ENCODE measurements at regions not wholly inside any gene's neighbourhood (a gene's known extent, or its start where the extent isn't known, plus 50 kb on each side); places are given as distances from the start of the nearest gene placed in this dataset.

DNA sequence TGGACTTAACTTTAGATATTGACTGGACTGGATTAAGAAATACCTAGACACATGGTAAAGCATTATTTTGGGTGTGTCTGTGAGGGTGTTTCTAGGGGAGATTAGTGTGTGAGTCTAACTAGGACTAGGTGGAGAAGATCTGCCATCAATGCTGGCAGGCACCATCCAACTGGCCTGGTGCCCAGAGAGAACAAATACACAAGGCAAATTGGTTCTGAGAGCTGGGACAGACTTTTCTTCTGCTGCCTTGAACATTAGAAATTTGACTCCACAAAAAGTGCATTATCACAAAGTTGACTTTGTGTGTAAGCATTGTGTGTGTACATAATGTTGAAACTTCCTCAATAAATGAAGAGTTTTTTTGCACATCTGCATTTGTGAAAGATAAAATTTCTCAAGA lies 522.1 kb downstream of the SUCLA2 start:
- H3K9ac ChIP-seq (ENCODE audit: low read depth, low read length): no peak overlapping the region
- H3K27ac ChIP-seq (ENCODE audit: low read depth, low read length): no peak overlapping the region
- no peaks in the 10 kb centered on the region for H3K27me3 ChIP-seq (ENCODE audit: control insufficient read depth, insufficient read depth, low read length)
- H3K4me1 ChIP-seq (ENCODE audit: control insufficient read depth, insufficient read depth, low read length): no peaks in the 10 kb centered on the region; the same call in 1 of the 2 replicates
- no peaks in the 10 kb centered on the region for H3K36me3 ChIP-seq (ENCODE audit: control insufficient read depth, insufficient read depth, low read length)
- H3K4me3 ChIP-seq (ENCODE audit: low read depth, low read length): no peak overlapping the region
- no peaks in the 10 kb centered on the region for H3K9me3 ChIP-seq (ENCODE audit: control insufficient read depth, insufficient read depth, low read length)

DNA sequence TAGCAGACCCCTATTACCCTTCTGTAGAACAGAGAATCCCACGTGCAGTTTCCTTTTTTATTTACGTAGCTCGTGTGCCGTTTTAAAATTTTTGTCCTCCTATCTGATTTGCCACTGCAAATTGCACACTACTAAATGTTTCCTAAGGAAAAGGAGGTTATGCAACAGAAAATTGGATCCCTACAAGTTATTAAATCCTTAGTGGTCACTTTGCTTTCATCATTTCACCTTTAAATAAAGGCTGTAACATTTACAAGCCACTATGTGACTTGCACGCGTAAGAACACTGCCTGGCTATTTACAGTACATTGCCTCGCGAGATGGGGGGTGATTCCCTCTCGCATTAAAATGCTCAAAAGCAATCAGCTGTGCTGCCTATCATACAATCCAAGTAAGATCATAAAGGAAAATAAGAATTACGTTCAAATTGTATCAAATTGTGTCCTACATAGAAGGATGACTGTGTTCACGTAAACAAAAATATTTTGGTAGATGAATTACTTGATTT lies 525.6 kb downstream of the SUCLA2 start:
- peaks cover 15% of the 10 kb centered on the region for H3K27me3 ChIP-seq (ENCODE audit: control insufficient read depth, insufficient read depth, low read length)
- H3K27ac ChIP-seq (ENCODE audit: low read depth, low read length): no peak overlapping the region
- H3K36me3 ChIP-seq (ENCODE audit: control insufficient read depth, insufficient read depth, low read length): no peaks in the 10 kb centered on the region
- H3K4me1 ChIP-seq (ENCODE audit: control insufficient read depth, insufficient read depth, low read length): peaks cover 11% of the 10 kb centered on the region
- no peaks in the 10 kb centered on the region for H3K9me3 ChIP-seq (ENCODE audit: control insufficient read depth, insufficient read depth, low read length)
- H3K9ac ChIP-seq (ENCODE audit: low read depth, low read length): no peak overlapping the region
- no peak overlapping the region for H3K4me3 ChIP-seq (ENCODE audit: low read depth, low read length)

DNA sequence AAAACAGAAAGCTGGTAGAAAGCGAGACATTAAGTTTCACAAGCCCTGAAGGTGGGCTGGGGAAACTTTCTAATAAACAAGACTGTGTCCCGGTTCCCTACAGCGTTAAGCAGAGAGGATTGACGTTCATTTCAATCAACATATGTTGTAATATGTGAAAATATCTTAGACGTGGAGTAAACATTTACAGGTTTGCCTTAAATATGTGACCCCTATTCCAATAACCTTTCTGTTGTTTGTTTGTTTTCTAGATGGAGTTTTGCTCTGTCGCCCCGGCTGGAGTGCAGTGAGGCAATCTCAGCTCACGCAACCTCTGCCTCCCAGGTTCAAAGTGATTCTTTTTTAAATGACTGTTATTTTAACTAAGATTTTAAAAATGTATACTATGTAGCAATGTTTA lies 526.2 kb downstream of the SUCLA2 start:
- H3K4me1 ChIP-seq (ENCODE audit: control insufficient read depth, insufficient read depth, low read length): peaks cover 11% of the 10 kb centered on the region
- H3K9me3 ChIP-seq (ENCODE audit: control insufficient read depth, insufficient read depth, low read length): no peaks in the 10 kb centered on the region
- H3K27ac ChIP-seq (ENCODE audit: low read depth, low read length): no peak overlapping the region
- peaks cover 15% of the 10 kb centered on the region for H3K27me3 ChIP-seq (ENCODE audit: control insufficient read depth, insufficient read depth, low read length)
- H3K36me3 ChIP-seq (ENCODE audit: control insufficient read depth, insufficient read depth, low read length): no peaks in the 10 kb centered on the region
- no peak overlapping the region for H3K4me3 ChIP-seq (ENCODE audit: low read depth, low read length)
- no peak overlapping the region for H3K9ac ChIP-seq (ENCODE audit: low read depth, low read length)

DNA sequence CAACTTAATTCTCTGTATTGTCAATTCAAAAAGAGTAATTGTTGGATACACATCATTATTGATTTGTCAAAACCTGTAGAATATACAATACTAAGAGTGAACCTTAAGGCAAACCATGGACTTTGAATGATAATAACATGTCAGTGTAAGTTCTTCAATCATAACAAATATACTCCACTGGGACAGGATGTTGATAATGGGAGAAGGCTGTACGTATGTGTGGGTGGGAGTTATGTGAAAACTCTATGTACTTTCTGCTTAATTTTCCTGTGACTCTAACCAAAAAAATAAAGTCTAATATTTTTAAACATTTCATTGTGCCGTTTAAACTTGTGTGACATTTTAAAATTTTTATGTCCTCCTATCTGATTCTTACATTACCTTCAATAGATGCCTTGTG lies 526.7 kb downstream of the SUCLA2 start:
- Histone ChIP-seq H3K36me3 (ENCODE audit: control insufficient read depth, insufficient read depth, low read length) (no peaks in the 10 kb centered on the region), H3K9ac (ENCODE audit: low read depth, low read length) (no peak overlapping the region), H3K9me3 (ENCODE audit: control insufficient read depth, insufficient read depth, low read length) (no peaks in the 10 kb centered on the region)

DNA sequence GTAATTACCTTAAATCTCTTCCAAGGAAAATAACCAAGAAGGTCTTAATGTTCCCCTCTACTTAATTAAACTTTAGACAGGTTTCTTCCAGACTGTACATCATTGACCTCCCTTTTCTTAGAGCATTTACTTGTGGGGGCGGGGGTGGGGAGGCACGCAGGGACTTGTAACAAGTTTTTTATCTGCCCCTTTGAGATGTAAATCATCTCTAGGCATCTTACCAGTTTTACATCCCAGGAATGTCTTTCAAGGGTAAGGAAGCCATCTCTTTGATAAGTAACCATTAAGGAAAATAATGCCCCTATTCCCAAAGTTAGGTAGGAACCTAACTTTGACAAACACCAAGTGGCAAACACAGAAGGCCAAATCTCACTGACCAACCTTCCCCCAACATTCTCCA lies 528.6 kb downstream of the SUCLA2 start:
- H3K27me3 ChIP-seq (ENCODE audit: control insufficient read depth, insufficient read depth, low read length): peaks cover 15% of the 10 kb centered on the region
- H3K9ac ChIP-seq (ENCODE audit: low read depth, low read length): no peak overlapping the region
- no peaks in the 10 kb centered on the region for H3K36me3 ChIP-seq (ENCODE audit: control insufficient read depth, insufficient read depth, low read length)
- H3K4me1 ChIP-seq (ENCODE audit: control insufficient read depth, insufficient read depth, low read length): peaks cover 11% of the 10 kb centered on the region
- no peak overlapping the region for H3K4me3 ChIP-seq (ENCODE audit: low read depth, low read length)
- H3K9me3 ChIP-seq (ENCODE audit: control insufficient read depth, insufficient read depth, low read length): no peaks in the 10 kb centered on the region
- peak overlapping the region; percentile 22 for H3K27ac ChIP-seq (ENCODE audit: low read depth, low read length)

More for the DNA sequence above, 526.7 kb downstream of the SUCLA2 start:
- peaks cover 11% of the 10 kb centered on the region for H3K4me1 ChIP-seq (ENCODE audit: control insufficient read depth, insufficient read depth, low read length)
- H3K27me3 ChIP-seq (ENCODE audit: control insufficient read depth, insufficient read depth, low read length): peaks cover 15% of the 10 kb centered on the region
- no peak overlapping the region for H3K4me3 ChIP-seq (ENCODE audit: low read depth, low read length)
- H3K27ac ChIP-seq (ENCODE audit: low read depth, low read length): no peak overlapping the region

DNA sequence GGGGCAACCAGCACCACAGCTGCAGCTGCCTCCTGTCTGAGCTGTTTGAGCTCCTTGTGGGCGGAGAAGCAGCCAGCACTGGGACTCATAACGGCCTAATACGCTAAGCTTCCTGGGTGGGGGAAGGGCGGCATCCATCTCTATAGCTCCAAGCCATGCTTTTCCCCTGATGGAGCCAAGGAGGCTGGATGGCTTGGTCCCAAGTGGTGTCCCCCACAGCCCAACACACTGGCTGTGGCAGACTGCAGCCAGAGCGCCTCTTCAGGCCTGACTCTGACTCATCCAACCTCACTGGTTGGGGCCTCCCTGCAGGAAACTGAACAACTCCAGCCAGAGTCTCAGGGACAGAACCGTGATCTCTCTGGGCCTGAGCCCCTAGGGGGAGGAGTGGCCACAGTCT lies 537.3 kb downstream of the SUCLA2 start:
- no peaks in the 10 kb centered on the region for H3K9me3 ChIP-seq (ENCODE audit: control insufficient read depth, insufficient read depth, low read length)
- no peaks in the 10 kb centered on the region for H3K27me3 ChIP-seq (ENCODE audit: control insufficient read depth, insufficient read depth, low read length)
- H3K27ac ChIP-seq (ENCODE audit: low read depth, low read length): no peak overlapping the region
- H3K4me1 ChIP-seq (ENCODE audit: control insufficient read depth, insufficient read depth, low read length): peaks cover 15% of the 10 kb centered on the region
- H3K36me3 ChIP-seq (ENCODE audit: control insufficient read depth, insufficient read depth, low read length): no peaks in the 10 kb centered on the region
- no peak overlapping the region for H3K9ac ChIP-seq (ENCODE audit: low read depth, low read length)
- no peak overlapping the region for H3K4me3 ChIP-seq (ENCODE audit: low read depth, low read length)

DNA sequence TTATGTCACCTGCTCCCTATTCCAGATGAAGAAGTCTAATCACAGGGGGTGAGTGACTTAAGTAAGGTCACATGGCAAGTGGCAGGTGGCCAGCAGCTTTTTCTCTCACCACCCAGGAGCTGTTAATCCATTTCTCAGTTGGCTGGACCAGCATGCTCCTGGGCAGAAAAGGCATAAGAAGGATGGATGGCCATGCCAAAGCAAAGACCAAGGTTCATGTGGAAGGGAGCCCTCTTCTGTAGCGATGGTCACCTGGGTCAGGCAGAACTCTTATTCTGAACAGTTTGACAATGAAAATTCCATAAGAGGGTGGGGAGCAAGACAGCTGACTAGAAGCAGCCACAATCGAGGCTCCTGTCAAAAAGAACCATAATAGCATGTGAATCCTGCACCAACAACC lies 538.1 kb downstream of the SUCLA2 start:
- Histone ChIP-seq H3K9me3 (ENCODE audit: control insufficient read depth, insufficient read depth, low read length) (no peaks in the 10 kb centered on the region), H3K36me3 (ENCODE audit: control insufficient read depth, insufficient read depth, low read length) (no peaks in the 10 kb centered on the region), H3K27ac (ENCODE audit: low read depth, low read length) (no peak overlapping the region), H3K9ac (ENCODE audit: low read depth, low read length) (no peak overlapping the region), H3K4me3 (ENCODE audit: low read depth, low read length) (no peak overlapping the region), H3K27me3 (ENCODE audit: control insufficient read depth, insufficient read depth, low read length) (no peaks in the 10 kb centered on the region), H3K4me1 (ENCODE audit: control insufficient read depth, insufficient read depth, low read length) (peaks cover 15% of the 10 kb centered on the region)

DNA sequence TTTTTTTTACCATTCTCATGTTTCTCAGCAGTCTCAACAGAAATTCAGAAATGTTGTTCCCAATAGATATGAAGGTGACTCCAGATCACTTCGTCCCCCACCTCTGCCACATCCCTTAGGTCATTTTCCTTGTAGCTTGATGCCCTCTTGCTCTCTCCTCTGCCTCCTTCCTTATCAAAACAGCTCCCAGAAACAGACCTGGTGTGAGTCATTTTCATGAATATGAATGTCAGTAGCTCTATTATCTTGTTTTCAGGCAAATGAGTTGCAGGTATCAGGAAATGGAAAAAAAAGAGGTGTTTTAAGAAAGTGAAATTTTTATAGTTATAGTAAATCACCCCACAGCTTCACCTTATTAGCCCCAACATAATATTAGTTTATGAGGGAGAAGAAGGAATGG lies 539.3 kb downstream of the SUCLA2 start:
- no peaks in the 10 kb centered on the region for H3K36me3 ChIP-seq (ENCODE audit: control insufficient read depth, insufficient read depth, low read length)
- no peaks in the 10 kb centered on the region for H3K9me3 ChIP-seq (ENCODE audit: control insufficient read depth, insufficient read depth, low read length)
- no peak overlapping the region for H3K27ac ChIP-seq (ENCODE audit: low read depth, low read length)

DNA sequence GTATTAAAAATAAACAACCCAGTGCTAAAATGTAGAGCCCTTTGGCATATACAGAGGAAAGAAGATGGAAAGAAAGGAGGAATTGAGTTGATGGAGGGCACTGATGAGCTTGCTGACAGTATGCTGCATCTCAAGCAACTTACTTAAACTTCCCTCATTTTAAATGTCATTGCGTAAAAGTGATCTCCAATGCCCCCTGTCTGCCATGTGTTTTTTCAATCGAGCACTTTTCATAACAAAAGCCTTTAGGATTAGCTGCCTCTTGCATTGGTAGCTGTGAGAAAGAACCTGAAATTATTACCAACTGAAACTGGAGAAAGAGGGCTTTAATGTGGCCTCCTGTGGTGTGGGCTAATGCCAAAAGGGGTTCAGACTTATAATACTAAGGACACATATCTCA lies 541.6 kb downstream of the SUCLA2 start:
- no peaks in the 10 kb centered on the region for H3K36me3 ChIP-seq (ENCODE audit: control insufficient read depth, insufficient read depth, low read length)
- peak overlapping the region; percentile 14 for H3K27ac ChIP-seq (ENCODE audit: low read depth, low read length)
- H3K27me3 ChIP-seq (ENCODE audit: control insufficient read depth, insufficient read depth, low read length): no peaks in the 10 kb centered on the region
- H3K9me3 ChIP-seq (ENCODE audit: control insufficient read depth, insufficient read depth, low read length): no peaks in the 10 kb centered on the region
- no peak overlapping the region for H3K4me3 ChIP-seq (ENCODE audit: low read depth, low read length)
- no peak overlapping the region for H3K9ac ChIP-seq (ENCODE audit: low read depth, low read length)
- peaks cover 25% of the 10 kb centered on the region for H3K4me1 ChIP-seq (ENCODE audit: control insufficient read depth, insufficient read depth, low read length)

More for the DNA sequence above, 539.3 kb downstream of the SUCLA2 start:
- H3K4me1 ChIP-seq (ENCODE audit: control insufficient read depth, insufficient read depth, low read length): peaks cover 15% of the 10 kb centered on the region
- no peak overlapping the region for H3K9ac ChIP-seq (ENCODE audit: low read depth, low read length)
- no peaks in the 10 kb centered on the region for H3K27me3 ChIP-seq (ENCODE audit: control insufficient read depth, insufficient read depth, low read length)
- H3K4me3 ChIP-seq (ENCODE audit: low read depth, low read length): no peak overlapping the region

DNA sequence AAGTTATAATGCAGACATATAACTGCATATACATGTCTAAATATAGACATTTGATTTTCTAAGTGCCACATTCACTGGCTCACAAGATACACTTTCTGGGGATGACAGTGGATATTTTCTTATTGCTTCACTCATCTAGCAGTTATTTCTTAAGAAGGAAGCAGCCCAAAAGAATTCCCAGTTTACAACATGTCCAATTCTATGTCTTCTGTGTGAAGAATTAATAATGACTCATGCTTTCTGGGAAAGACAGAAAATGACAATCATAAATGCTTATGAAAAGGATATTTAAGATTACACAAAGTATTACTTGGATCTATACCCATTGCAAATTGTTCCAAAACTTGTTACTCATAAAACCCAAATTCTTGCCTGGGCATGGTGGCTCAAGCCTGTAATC lies 543.4 kb downstream of the SUCLA2 start:
- no peaks in the 10 kb centered on the region for H3K36me3 ChIP-seq (ENCODE audit: control insufficient read depth, insufficient read depth, low read length)
- H3K27ac ChIP-seq (ENCODE audit: low read depth, low read length): no peak overlapping the region
- no peaks in the 10 kb centered on the region for H3K9me3 ChIP-seq (ENCODE audit: control insufficient read depth, insufficient read depth, low read length)
- no peaks in the 10 kb centered on the region for H3K27me3 ChIP-seq (ENCODE audit: control insufficient read depth, insufficient read depth, low read length)
- H3K4me1 ChIP-seq (ENCODE audit: control insufficient read depth, insufficient read depth, low read length): peaks cover 25% of the 10 kb centered on the region
- no peak overlapping the region for H3K9ac ChIP-seq (ENCODE audit: low read depth, low read length)
- H3K4me3 ChIP-seq (ENCODE audit: low read depth, low read length): no peak overlapping the region

DNA sequence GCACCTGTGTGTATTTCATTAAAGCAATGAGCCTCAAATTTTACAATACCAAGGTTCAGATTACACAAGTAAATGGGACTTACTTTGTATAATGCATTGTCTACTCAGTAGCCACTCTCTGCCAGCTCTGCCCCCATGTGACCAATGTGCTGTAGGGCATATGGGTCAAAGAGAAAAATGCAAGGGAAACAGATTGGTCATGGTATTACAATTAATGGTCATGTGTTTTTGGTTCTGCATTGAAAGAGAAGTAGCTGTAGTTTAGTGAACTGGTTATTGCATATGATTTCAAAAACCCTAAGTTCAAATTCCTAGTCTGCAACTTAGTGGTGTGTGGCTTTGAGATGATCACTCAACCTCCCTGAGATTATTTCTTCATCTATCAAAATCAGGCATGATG lies 545.4 kb downstream of the SUCLA2 start:
- H3K36me3 ChIP-seq (ENCODE audit: control insufficient read depth, insufficient read depth, low read length): no peaks in the 10 kb centered on the region
- no peak overlapping the region for H3K9ac ChIP-seq (ENCODE audit: low read depth, low read length)
- no peaks in the 10 kb centered on the region for H3K9me3 ChIP-seq (ENCODE audit: control insufficient read depth, insufficient read depth, low read length)
- no peaks in the 10 kb centered on the region for H3K27me3 ChIP-seq (ENCODE audit: control insufficient read depth, insufficient read depth, low read length)
- no peak overlapping the region for H3K4me3 ChIP-seq (ENCODE audit: low read depth, low read length)
- peaks cover 19% of the 10 kb centered on the region for H3K4me1 ChIP-seq (ENCODE audit: control insufficient read depth, insufficient read depth, low read length)
- H3K27ac ChIP-seq (ENCODE audit: low read depth, low read length): no peak overlapping the region

DNA sequence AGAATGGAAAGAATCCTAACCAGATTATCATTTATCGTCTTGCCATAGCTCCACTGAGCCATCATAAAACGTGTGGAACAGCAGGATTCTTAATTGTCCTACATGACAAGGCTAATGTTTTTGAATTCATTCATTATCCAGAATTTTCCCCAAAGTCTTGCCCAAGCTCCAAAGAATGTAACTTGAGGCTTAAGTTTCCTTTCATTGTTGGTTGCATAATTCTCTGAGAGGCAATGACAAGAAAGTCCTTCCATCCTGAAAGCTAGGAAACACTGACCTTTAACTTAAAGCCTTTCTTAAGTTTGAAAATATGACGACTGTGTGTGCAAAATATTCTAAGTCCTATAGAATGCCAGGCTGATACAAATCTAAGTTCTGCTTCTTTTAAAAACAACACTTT lies 546.1 kb downstream of the SUCLA2 start:
- no peak overlapping the region for H3K27ac ChIP-seq (ENCODE audit: low read depth, low read length)
- no peaks in the 10 kb centered on the region for H3K9me3 ChIP-seq (ENCODE audit: control insufficient read depth, insufficient read depth, low read length)
- no peak overlapping the region for H3K4me3 ChIP-seq (ENCODE audit: low read depth, low read length)
- H3K9ac ChIP-seq (ENCODE audit: low read depth, low read length): no peak overlapping the region
- peaks cover 19% of the 10 kb centered on the region for H3K4me1 ChIP-seq (ENCODE audit: control insufficient read depth, insufficient read depth, low read length)
- no peaks in the 10 kb centered on the region for H3K36me3 ChIP-seq (ENCODE audit: control insufficient read depth, insufficient read depth, low read length)
- H3K27me3 ChIP-seq (ENCODE audit: control insufficient read depth, insufficient read depth, low read length): no peaks in the 10 kb centered on the region
